LNCaP clone FGC (cell line): ENCODE measurements at regions not wholly inside any gene's neighbourhood (a gene's known extent, or its start where the extent isn't known, plus 50 kb on each side); places are given as distances from the start of the nearest gene placed in this dataset.

Experiments
- DNase-seq: peaks from one replicate; pipeline ENCODE4 v3.0.0-alpha.2; 2011; ENCODE audit warnings: low read depth
- H3K4me3 ChIP-seq: 2 replicates; pipeline ENCODE4 v1.5.1; 2011; ENCODE audit warnings: mild to moderate bottlenecking, low read depth, low read length, control low read depth
- TF ChIP-seq, protein P1 (sequence below): IDR thresholded peaks from 2 replicates; pipeline ENCODE4 v1.5.1; 2012; ENCODE audit warnings: mild to moderate bottlenecking; ENCODE audit not compliant: control insufficient read depth, insufficient read depth; ENCODE audit errors: extremely low read depth

DNA sequence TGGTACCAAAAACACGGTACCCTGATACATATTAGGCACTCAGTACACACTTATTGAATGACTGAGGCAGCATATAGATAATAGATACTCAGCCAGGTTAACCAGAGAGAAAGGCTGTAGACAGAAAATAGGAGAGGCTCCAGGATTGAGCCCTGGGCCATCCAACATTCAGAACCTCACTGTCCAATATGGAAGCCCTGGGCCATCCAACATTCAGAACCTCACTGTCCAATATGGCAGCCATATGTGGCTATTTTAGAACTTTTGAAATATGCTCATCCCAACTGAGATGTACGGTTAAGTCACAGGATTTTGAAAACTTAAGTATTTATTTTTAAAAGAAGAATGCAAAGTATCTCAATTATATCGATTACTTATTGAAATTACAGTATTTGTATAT lies 142.5 kb upstream of the ID4 start:
- H3K4me3 ChIP-seq, result no peak overlapping the region
- TF ChIP-seq, protein P1, sequence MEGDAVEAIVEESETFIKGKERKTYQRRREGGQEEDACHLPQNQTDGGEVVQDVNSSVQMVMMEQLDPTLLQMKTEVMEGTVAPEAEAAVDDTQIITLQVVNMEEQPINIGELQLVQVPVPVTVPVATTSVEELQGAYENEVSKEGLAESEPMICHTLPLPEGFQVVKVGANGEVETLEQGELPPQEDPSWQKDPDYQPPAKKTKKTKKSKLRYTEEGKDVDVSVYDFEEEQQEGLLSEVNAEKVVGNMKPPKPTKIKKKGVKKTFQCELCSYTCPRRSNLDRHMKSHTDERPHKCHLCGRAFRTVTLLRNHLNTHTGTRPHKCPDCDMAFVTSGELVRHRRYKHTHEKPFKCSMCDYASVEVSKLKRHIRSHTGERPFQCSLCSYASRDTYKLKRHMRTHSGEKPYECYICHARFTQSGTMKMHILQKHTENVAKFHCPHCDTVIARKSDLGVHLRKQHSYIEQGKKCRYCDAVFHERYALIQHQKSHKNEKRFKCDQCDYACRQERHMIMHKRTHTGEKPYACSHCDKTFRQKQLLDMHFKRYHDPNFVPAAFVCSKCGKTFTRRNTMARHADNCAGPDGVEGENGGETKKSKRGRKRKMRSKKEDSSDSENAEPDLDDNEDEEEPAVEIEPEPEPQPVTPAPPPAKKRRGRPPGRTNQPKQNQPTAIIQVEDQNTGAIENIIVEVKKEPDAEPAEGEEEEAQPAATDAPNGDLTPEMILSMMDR, result no peak
- DNase-seq, result no peak

DNA sequence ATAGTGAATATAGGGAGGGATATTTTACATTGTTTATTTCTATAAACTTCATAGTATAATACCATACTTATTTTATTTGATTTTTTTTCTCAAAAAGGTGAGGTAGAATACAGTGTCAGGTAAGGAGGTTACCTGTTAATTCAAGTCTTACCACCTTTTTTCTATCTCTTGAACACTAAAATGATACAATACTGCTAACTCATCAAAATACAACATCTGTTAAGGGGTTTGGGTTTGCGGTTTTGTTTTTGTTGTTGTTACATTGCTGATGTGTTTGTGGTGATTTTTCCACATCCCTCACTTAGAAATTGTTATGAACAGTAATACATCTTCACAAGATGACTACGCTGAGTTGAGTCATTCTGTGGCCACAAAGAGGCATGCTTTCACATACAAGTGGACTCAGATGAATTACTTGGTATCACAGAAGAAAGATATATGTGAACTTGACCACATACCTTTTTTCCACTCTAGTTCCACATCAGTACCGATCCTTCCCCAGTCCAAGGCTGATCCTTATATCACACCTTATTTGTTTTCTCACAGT lies 139.4 kb upstream of the ID4 start:
- DNase-seq, result no peak
- TF ChIP-seq, protein P1, result no peak

DNA sequence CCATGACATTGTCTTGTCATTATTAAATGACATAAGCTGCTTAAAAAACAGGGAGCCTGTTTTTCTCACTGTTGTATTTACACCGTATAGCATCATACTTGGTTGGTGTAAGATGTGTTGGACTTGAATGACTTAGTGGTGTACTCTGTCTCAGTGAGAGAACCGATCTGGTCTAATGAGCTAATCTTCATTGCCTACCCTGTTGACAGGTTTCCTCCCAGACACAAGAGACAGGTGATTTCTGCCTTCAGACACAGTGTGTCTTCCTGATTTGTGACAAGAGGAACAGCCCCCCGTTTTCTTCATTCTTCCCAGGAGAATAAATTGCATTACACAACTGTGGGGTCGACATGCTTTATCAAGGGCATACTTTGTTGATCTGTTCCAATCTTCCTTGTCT lies 137.2 kb upstream of the ID4 start:
- no peak overlapping the region for H3K4me3 ChIP-seq
- TF ChIP-seq, protein P1, result no peak
- DNase-seq, result no peak

More for the DNA sequence above, 139.4 kb upstream of the ID4 start:
- no peak overlapping the region for H3K4me3 ChIP-seq

DNA sequence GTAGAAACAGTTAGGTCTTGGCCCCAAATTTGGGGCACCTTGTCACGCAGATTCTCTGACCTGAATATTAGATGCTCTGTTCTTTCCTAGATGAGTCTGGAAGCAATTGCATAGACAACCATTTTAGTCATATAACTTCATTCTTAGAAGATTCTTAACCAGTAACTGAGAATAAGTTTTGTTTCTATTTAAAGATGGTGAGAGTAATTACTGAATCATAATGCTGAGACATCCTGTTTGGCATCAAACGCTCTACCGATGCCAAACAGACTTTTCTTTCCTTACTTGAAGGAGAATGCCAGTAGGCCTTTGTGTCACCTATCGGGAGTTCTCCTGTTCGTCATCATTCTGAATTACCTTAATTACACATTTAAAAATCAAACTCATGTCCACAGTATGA lies 131.6 kb upstream of the ID4 start:
- TF ChIP-seq, protein P1, result no peak
- H3K4me3 ChIP-seq, result no peak overlapping the region
- no peak for DNase-seq

DNA sequence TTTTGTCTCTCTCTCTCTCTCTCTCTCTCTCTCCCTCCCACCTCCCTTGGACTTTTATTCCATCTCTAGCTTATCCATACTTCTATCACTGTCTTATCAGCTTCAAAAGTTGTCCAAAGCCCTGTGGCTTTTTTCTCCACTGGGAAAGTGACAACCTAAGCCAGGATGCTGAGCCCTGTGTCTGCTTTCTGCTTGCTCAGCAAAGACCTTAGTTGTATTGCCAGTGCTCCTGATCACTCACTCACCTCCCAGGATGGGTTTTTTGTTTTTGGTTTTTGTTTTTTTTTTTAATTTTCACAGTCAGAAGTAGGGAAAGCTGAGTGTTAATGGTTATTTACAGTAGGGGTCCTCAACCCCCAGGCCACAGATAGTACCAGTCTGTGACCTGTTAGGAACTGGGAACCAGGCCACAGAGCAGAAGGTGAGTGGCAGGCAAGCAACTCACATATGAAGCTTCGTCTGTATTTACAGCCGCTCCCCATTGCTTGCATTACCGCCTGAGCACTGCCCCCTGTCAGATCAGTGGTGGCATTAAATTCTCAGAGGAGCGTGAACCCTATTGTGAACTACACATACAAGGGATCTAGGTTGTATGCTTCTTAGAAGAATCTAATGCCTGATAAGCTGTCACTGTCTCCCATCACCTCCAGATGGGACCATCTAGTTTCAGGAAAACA lies 125.0 kb upstream of the ID4 start:
- H3K4me3 ChIP-seq, result no peak overlapping the region
- DNase-seq, result no peak
- TF ChIP-seq, protein P1, result no peak

DNA sequence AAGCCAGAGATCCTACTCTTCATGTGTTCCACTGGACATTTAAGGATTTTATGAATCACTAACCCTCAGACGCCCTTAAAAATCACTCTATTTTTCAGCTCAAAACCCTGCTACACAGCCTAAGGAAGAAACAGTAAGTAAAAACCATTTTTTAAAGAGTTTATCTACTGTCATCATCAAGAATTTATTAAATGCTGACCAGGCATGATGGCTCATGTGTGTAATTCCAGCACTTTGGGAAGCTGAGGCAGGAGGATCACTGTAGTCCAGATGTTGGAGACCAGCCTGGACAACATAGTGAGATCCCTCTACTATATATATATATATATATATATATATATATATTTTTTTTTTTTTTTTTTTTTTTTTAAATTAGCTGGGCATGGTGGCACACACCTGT lies 124.2 kb upstream of the ID4 start:
- no peak for DNase-seq
- TF ChIP-seq, protein P1, result no peak
- H3K4me3 ChIP-seq, result no peak overlapping the region

DNA sequence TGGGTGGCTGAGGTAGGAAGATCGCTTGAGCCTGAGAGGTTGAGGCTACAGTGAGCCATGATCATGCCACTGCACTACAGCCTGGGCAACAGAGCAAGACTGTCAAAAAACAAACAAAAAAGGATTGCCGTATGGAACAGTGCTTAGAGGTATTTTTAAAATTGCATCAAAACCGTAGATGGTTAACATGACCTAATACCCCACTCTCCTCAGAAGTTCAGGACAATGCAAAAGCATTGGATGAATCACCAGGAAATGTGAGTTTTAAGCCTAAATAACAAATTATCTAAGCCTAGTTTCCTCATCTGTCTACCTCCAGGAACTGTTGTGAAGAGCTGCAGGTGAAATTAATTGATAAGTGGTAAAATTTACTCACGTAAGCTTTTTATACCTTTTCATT lies 123.8 kb upstream of the ID4 start:
- TF ChIP-seq, protein P1, result no peak
- H3K4me3 ChIP-seq, result no peak overlapping the region
- no peak for DNase-seq
